Limb (tissue), 2 donors: ENCODE measurements at regions not wholly inside any gene's neighbourhood (a gene's known extent, or its start where the extent isn't known, plus 50 kb on each side); places are given as distances from the start of the nearest gene placed in this dataset.

ENCODE experiments used
- DNase-seq, 2 donors: peaks; one replicate each; pipeline ENCODE4 v3.0.0-alpha.2; 2016; ENCODE audit errors: extremely low spot score in 2 of 2

- DNase-seq = peak; percentile 48 to 89
These were observed 81.3 kb upstream of the CCDC28A start for GRCh38 chr6:138692058-138692977.

DNA sequence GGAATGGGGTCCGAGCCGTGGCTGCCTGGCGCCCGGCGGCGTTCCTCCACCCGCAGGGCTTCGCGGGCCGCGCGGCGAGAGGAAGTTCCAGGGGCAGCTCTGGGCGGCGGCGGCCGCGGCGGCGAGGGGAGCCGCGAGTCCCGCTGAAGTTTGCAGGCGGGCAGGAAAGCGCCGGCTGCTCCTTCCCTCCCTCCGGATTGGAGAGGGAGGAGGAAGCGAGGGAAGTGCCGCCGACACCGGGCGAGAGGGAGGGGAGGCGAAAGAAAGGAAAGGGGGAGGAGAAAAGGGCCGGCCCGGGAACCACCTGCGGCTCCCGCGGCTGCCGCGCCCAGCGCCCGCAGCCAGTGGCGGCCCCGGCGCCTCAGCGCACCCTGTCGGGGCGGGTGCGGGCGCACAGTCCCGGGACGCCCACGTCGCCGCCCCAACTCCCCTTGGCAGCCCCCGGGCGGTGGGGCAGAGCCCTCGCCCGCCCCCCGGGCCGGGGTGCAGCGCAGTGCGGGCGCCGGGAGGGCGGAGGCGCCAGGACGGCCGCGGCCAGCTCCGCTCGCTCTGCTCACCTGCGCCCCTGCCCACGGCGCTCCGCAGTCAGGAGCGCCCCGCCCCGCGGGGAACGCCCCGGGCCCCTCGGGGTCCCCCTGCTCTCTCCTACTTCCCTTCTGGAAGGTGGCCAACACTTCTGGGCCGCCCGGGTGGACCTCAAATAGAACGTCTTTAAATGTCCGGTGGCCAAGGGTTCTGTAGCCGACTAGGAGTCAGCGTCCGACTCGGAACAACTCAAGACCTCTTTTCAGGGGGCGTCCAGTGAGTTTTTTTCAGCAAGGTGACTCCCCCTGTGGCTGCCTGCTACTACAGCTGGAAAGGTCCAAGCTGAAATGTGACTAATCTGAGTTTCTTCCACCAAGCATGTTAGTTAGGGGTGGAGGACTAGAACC is 80.3 kb upstream of the CCDC28A start:
- DNase-seq = peak; percentile 57 to 77

GRCh38 chr6:138695193-138695592 is 78.4 kb upstream of the CCDC28A start:
- no peak for DNase-seq

DNA sequence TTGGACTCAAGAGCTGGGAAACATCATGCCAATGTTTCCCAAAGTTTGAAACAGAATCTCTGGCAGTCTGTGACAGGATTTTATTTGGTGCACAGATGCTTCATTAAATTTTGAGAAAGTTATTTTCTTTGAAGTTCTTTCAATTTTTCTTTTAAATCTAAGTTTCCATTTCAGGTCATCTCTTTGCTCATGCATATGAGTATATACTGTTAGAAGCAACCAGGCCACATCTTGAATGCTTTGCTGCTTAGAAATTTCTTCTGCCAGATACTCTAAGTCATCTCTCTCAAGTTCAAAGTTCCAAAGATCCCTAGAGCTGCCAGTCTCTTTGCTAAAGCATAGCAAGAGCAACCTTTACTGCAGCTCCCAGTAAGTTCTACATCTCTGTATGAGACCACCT is 59.1 kb upstream of the CCDC28A start:
- DNase-seq = no peak

DNA sequence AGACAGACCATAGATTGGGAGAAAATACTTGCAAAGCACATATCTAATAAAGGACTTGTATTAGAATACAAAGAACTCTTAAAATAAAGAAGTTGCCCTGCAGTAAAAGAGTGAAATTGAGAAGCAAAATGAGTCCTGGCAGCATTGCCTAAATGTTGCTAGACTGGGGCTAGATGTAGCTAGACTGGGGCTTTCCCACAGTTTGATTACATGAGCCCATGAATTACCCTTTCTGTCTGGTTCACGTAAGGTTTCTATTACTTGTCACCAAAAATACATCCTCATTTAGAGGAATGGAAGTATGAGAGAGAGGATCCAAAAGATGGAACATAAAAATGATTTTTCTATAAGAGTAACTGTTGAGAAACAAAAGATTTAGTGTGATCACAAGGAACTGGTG is 57.6 kb upstream of the CCDC28A start:
- DNase-seq = no peak

DNA sequence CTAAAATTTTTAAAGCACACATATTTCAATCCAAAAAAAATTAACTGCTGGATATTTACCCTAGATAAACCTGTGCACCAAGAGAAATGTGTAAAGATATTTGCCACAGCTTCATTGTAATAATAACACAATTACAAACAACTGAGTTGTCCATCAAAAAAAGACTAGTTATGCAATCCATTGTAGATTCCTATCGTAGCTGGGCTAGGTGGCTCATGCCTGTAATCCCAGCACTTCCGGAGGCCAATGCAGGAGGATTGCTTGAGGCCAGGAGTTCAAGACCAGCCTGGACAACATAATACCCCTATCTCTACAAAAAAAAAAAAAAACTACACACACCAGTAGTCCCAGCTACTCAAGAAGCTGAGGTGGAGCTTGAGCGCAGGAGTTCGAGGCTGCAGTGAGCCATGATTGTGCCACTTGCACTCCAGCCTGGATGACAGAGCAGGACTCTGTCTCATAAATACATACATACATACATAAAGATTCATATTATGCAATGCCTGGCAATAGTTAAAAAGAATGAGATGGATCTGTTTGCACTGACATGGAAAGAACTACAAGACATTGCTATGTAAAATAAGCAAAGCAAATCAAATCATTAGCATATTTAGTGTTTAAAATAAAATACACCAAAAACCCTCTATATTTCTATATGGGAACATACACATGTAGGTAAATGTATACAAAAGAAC is 56.5 kb upstream of the CCDC28A start:
- DNase-seq = no peak

- DNase-seq = no peak
These were observed 54.4 kb upstream of the CCDC28A start for GRCh38 chr6:138719011-138719635.

- no peak for DNase-seq
These were observed 53.8 kb upstream of the CCDC28A start for GRCh38 chr6:138719744-138720143.

- DNase-seq = no peak
These were observed 50.9 kb upstream of the CCDC28A start for GRCh38 chr6:138722425-138723371.
